Tibial nerve (tissue), 4 donors: ENCODE measurements at regions not wholly inside any gene's neighbourhood (a gene's known extent, or its start where the extent isn't known, plus 50 kb on each side); places are given as distances from the start of the nearest gene placed in this dataset.

Source experiments
- CTCF ChIP-seq, 5 experiments: fragments of 200-600 bp in 3 of 5; fragments of 450-650 bp in 2 of 5; sonication (generic) in 3 of 5; IDR thresholded peaks; one replicate each; pipeline ENCODE4 v1.5.1; 2016 to 2019; ENCODE audit warnings: antibody characterized with exemption in 5 of 5, mild to moderate bottlenecking in 3 of 5, moderate library complexity in 2 of 5
- EP300 ChIP-seq, 2 donors: sonication (generic); formaldehyde crosslinking; IDR thresholded peaks; one replicate each; pipeline ENCODE4 v1.6.1; 2017; ENCODE audit warnings: antibody characterized with exemption in 2 of 2, mild to moderate bottlenecking in 1 of 2
- POLR2A ChIP-seq, 2 donors: fragments of 450-650 bp; IDR thresholded peaks; one replicate each; pipeline ENCODE4 v1.6.1; 2017; ENCODE audit warnings: antibody characterized with exemption in 2 of 2, mild to moderate bottlenecking in 2 of 2, moderate library complexity in 2 of 2

- TF ChIP-seq CTCF (IDR thresholded peaks at IDR 0.05) (no peak), POLR2A (IDR thresholded peaks at IDR 0.05) (no peak), EP300 (IDR thresholded peaks at IDR 0.05) (no peak)
Measured at GRCh38 chr4:96260064-96260682, 420.3 kb downstream of the PDHA2 start.
